AG04450 (cell line): ENCODE measurements at regions not wholly inside any gene's neighbourhood (a gene's known extent, or its start where the extent isn't known, plus 50 kb on each side); places are given as distances from the start of the nearest gene placed in this dataset.

ENCODE experiments used
- CTCF ChIA-PET: fragments of 300-600, 350-600 bp; formaldehyde crosslinking; extraction: SDS; loops from one replicate; lab custom pipeline; 2022; ENCODE audit warnings: antibody characterized with exemption, inconsistent platforms; lab: Charles Lee
- POLR2A ChIA-PET: fragments of 350-600 bp; formaldehyde crosslinking; extraction: SDS; loops from one replicate; lab custom pipeline; 2021; ENCODE audit warnings: antibody characterized with exemption, inconsistent platforms; lab: Yijun Ruan, JAX
- DNase-seq: peaks from one replicate; pipeline ENCODE4 v3.0.0-alpha.2; 2011; ENCODE audit warnings: low read depth, low spot score
- H3K27ac ChIP-seq: one replicate; pipeline ENCODE4 v1.5.1; 2012; ENCODE audit warnings: low read depth, low read length, control low read depth
- H3K27me3 ChIP-seq: one replicate; pipeline ENCODE4 v1.6.0; 2012; ENCODE audit warnings: low read length; ENCODE audit not compliant: control insufficient read depth, insufficient read depth
- H3K4me3 ChIP-seq: 2 replicates; pipeline ENCODE4 v1.5.1; 2011; ENCODE audit warnings: mild to moderate bottlenecking, low read depth, low read length, control low read depth
- H3K9me3 ChIP-seq: 2 replicates; pipeline ENCODE4 v1.5.1; 2012; ENCODE audit warnings: low read length; ENCODE audit not compliant: control insufficient read depth, insufficient read depth
- TF ChIP-seq, protein P1 (sequence below): IDR thresholded peaks from 2 replicates; pipeline ENCODE4 v1.5.1; 2011; ENCODE audit warnings: low read depth, low read length, control low read depth, inconsistent platforms

DNA sequence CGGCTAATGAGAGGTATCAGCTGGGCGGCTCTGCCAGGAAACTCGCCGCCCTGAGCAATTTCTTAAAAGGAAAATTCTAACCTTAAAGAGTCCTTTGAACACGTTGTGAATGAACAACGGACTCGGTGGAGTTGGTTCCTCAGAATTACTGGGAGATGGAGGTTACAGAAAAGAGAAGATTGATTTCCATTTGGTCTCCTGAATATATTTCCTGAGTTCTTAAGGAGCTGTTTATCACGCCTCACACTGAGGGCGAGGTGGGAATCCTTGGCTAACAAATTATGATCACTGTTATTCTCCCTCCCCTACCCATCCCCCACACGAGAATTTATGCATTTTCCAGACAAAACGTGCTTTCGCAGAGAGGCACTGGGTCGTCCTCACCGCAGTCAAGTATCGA, 194.5 kb upstream of the C14orf180 start:
- CTCF ChIA-PET, result no interaction called here

DNA sequence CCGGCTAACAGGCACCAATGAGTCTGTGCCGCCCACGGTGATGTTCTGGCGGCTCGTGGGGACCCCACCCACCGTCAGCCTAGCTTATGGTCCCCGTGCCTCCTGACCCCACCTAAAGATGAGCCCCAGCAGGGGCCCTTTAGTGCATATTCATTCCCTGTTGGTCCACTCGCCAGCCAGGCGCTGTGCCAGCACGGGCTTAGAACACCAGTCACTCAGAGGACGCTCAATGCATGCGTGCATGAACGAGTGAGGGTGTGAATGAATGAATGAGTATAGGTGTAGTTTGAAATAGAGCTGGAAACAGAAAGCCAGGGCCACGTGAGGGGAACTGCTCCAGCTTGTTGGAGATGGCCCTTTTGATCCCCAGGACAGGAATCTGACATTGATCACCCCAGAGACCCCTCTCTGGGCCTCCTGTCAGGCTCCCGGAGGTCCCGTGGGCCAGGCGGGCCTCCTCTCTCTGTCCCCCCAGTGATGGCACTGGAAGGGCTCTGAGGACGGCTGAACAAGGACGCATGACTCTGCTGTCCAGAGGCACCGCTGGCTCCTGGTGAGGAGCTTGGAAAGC, 193.9 kb upstream of the C14orf180 start:
- CTCF ChIA-PET, result no interaction called here
- H3K9me3 ChIP-seq, result peaks cover 82% of the 10 kb centered on the region

More for the DNA sequence above, 194.5 kb upstream of the C14orf180 start:
- H3K27ac ChIP-seq, result no peak overlapping the region
- no peak overlapping the region for H3K4me3 ChIP-seq
- DNase-seq, result no peak
- peaks cover 77% of the 10 kb centered on the region for H3K9me3 ChIP-seq
- TF ChIP-seq, protein P1, sequence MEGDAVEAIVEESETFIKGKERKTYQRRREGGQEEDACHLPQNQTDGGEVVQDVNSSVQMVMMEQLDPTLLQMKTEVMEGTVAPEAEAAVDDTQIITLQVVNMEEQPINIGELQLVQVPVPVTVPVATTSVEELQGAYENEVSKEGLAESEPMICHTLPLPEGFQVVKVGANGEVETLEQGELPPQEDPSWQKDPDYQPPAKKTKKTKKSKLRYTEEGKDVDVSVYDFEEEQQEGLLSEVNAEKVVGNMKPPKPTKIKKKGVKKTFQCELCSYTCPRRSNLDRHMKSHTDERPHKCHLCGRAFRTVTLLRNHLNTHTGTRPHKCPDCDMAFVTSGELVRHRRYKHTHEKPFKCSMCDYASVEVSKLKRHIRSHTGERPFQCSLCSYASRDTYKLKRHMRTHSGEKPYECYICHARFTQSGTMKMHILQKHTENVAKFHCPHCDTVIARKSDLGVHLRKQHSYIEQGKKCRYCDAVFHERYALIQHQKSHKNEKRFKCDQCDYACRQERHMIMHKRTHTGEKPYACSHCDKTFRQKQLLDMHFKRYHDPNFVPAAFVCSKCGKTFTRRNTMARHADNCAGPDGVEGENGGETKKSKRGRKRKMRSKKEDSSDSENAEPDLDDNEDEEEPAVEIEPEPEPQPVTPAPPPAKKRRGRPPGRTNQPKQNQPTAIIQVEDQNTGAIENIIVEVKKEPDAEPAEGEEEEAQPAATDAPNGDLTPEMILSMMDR, result no peak
- no peaks in the 10 kb centered on the region for H3K27me3 ChIP-seq
- POLR2A ChIA-PET, result no interaction called here

DNA sequence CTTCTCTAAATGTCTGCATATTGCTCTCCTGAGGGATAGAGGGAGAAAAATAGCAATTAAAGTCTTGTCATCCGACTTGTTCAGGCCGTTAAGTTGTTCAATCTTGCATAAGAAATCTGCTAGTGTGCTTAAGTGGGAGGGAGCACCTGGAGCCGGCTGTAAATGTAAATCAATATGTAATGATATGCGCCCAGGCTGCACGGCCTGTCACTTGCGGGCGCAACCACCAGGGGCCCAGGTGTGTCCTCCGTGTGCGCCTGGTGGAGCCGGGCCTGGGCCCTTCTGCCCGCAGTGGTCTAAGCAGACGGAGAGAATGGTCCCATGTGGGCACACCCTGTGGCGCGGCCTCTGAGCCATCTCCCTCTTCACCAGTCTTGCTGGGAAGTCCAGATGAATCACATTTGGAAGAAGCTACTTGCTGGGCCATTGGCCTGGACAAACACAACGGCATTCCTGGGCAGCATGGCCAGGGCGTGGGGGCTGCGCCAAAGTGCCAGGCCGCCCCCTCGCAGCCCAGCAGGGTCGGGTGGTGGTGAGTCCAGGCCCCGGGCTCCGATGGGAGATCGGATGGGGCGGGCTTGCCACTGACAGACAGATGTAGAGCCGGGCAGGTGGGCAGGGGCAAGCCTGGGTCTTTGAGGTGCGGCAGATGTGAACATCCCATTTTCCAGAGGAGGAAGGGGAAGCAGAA, 193.3 kb upstream of the C14orf180 start:
- DNase-seq, result no peak
- ChIA-PET POLR2A (no interaction called here), CTCF (no interaction called here)
- H3K27ac ChIP-seq, result no peak overlapping the region
- H3K4me3 ChIP-seq, result no peak overlapping the region
- TF ChIP-seq, protein P1, result no peak
- peaks cover 89% of the 10 kb centered on the region for H3K9me3 ChIP-seq
- no peaks in the 10 kb centered on the region for H3K27me3 ChIP-seq

More for the DNA sequence above, 193.9 kb upstream of the C14orf180 start:
- POLR2A ChIA-PET, result no interaction called here
- TF ChIP-seq, protein P1, result no peak
- DNase-seq, result no peak
- Histone ChIP-seq H3K4me3 (no peak overlapping the region), H3K27ac (no peak overlapping the region), H3K27me3 (no peaks in the 10 kb centered on the region)

DNA sequence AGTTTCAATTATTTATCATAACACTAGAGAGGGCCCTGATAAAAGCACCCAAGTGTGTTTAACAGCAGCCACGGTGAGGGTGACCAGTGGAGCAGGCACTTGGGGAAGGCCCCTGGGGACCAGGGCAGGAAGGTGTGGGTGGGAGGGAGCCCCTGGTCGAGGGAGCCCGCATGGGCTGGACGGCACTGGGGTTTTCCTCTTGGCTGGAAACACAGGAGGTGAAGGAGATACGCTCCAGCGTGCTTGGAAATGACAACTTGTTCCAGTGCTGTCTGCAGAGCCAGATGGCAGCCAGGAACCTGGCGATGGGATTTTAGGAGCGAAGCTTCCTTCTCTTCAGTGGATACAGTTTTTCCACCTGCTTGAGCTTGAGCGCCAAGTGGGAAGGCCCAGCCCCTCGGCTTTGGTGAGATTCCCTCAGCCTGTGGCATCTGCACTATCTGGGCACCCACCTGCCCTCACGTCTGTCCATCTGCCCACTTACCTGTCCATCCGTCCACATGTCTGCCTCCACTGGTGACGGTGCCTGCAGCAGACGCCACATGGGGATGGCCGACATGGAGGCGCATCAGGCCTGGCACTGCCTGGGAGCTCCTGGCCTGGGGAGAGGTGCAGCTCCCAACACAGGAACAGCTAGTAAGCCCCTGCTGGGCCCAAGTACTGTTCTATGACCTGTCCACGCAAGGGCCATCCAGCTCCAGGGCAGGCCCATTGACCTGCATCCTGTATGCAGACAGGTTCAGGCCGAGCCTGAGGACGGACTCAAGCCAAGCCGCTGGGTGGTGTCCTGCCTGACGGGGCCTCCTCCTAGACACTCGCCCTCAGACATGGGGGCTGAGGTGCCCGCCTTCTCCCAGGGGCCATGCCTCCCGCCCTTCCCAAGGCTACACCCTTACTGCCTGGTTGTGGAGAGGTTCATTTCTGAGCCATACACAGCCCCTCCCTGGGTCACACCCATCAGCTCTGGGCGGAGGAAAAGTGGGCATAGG, 192.2 kb upstream of the C14orf180 start:
- no peaks in the 10 kb centered on the region for H3K27me3 ChIP-seq
- H3K4me3 ChIP-seq, result no peak overlapping the region

More for the DNA sequence above, 192.2 kb upstream of the C14orf180 start:
- Histone ChIP-seq H3K27ac (no peak overlapping the region), H3K9me3 (peaks cover 96% of the 10 kb centered on the region)
- ChIA-PET CTCF (no interaction called here), POLR2A (no interaction called here)
- no peak for DNase-seq
- TF ChIP-seq, protein P1, result no peak
